Left kidney (tissue), 1 donor: ENCODE measurements at regions not wholly inside any gene's neighbourhood (a gene's known extent, or its start where the extent isn't known, plus 50 kb on each side); places are given as distances from the start of the nearest gene placed in this dataset.
A peak's percentile ranks its signal among the peaks of the same experiment; 100 is the strongest.

Experiments
- DNase-seq: peaks from one replicate; pipeline ENCODE4 v3.0.0-alpha.2; 2013

- DNase-seq, result no peak
Measured at GRCh38 chr4:57682275-57682674, 572.1 kb upstream of the IGFBP7 start.

GRCh38 chr4:57679969-57680368 lies 569.8 kb upstream of the IGFBP7 start:
- DNase-seq, result no peak

GRCh38 chr4:57676394-57676793 lies 566.2 kb upstream of the IGFBP7 start:
- DNase-seq, result no peak

GRCh38 chr4:57672846-57673433 lies 562.8 kb upstream of the IGFBP7 start:
- DNase-seq, result peak; percentile 19

- no peak for DNase-seq
Measured at GRCh38 chr4:57668621-57669020, 558.4 kb upstream of the IGFBP7 start.

- DNase-seq, result no peak
Measured at GRCh38 chr4:57665806-57666205, 555.6 kb upstream of the IGFBP7 start.

- no peak for DNase-seq
Measured at GRCh38 chr4:57661517-57662090, 551.4 kb upstream of the IGFBP7 start.

- no peak for DNase-seq
Measured at GRCh38 chr4:57658673-57659072, 548.5 kb upstream of the IGFBP7 start.

GRCh38 chr4:57658188-57658587 lies 548.0 kb upstream of the IGFBP7 start:
- DNase-seq, result no peak

GRCh38 chr4:57655342-57655741 lies 545.2 kb upstream of the IGFBP7 start:
- DNase-seq, result no peak

- DNase-seq, result no peak
Measured at GRCh38 chr4:57652779-57653178, 542.6 kb upstream of the IGFBP7 start.

GRCh38 chr4:57640391-57641100 lies 530.4 kb upstream of the IGFBP7 start:
- DNase-seq, result no peak

GRCh38 chr4:57639561-57640382 lies 529.6 kb upstream of the IGFBP7 start:
- DNase-seq, result peak; percentile 6

GRCh38 chr4:57635910-57636309 lies 525.7 kb upstream of the IGFBP7 start:
- no peak for DNase-seq

GRCh38 chr4:57633212-57633859 lies 523.2 kb upstream of the IGFBP7 start:
- no peak for DNase-seq

GRCh38 chr4:57632564-57632963 lies 522.4 kb upstream of the IGFBP7 start:
- DNase-seq, result no peak

GRCh38 chr4:57631147-57631546 lies 521.0 kb upstream of the IGFBP7 start:
- no peak for DNase-seq

- DNase-seq, result no peak
Measured at GRCh38 chr4:57628004-57628403, 517.8 kb upstream of the IGFBP7 start.

GRCh38 chr4:57614257-57614932 lies 504.2 kb upstream of the IGFBP7 start:
- DNase-seq, result no peak

GRCh38 chr4:57612279-57612678 lies 502.1 kb upstream of the IGFBP7 start:
- no peak for DNase-seq

GRCh38 chr4:57607566-57608180 lies 497.5 kb upstream of the IGFBP7 start:
- DNase-seq, result peak; percentile 37
